ENCODE measurements at regions not wholly inside any gene's neighbourhood (a gene's known extent, or its start where the extent isn't known, plus 50 kb on each side); places are given as distances from the start of the nearest gene placed in this dataset.
"Not testable (repeated sequence)": the region's sequence is repeated elsewhere in the genome, so short reads cannot be mapped to it uniquely, and the experiment has no call there.

DNA sequence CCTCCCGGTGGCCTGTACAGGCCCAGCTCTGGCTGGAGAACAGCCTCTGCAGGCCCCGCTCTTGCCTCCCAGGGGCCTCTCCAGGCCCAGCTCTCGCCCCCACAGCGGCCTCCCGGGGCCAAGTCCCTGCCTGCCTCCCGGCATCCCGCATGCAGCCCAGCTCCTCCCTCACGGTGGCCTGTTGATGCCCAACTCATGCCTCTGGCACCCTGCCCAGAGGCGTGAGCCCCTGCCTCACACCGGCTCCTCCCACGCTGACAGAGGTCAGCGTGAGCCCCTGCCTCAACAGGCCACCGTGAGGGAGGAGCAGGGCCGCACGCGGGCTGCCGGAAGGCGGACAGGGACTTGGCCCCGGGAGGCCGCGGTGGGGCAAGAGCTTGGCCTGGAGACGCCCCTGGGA lies 157.0 kb upstream of the CDK13 start:
- not testable (repeated sequence) for H3K4me3 ChIP-seq (ENCODE audit: low read depth, low read length); H3K27ac ChIP-seq (ENCODE audit: low read depth, low read length); H3K4me1 ChIP-seq (ENCODE audit: control insufficient read depth, insufficient read depth, low read length); H3K36me3 ChIP-seq (ENCODE audit: control insufficient read depth, insufficient read depth, low read length); H3K9ac ChIP-seq (ENCODE audit: low read length); H3K27me3 ChIP-seq (ENCODE audit: control insufficient read depth, insufficient read depth, low read length); H3K9me3 ChIP-seq (ENCODE audit: control insufficient read depth, insufficient read depth, low read depth, low read length)

DNA sequence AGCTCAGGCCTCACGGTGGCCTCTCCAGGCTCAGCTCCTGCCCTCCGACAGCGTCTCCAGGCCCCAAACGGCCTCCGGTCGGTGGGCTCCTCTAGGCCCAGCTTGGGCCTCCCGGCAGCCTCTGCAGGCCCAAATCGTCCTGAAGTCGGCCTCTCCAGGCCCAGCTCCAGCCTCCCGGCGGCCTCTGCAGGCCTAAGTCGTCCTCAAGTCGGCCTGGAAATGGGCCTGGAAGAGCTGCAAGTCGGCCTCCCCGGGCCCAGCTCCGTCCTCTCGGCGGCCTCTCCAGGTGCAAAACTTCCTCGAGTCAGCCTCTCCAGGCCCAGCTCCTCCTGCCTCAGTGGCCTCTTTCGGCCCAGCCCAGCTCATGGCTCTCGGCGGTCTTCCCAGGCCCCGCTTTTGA lies 156.2 kb upstream of the CDK13 start:
- H3K27me3 ChIP-seq (ENCODE audit: control insufficient read depth, insufficient read depth, low read length); H3K27ac ChIP-seq (ENCODE audit: low read depth, low read length); H3K9me3 ChIP-seq (ENCODE audit: control insufficient read depth, insufficient read depth, low read depth, low read length); H3K36me3 ChIP-seq (ENCODE audit: control insufficient read depth, insufficient read depth, low read length); H3K4me3 ChIP-seq (ENCODE audit: low read depth, low read length); H3K4me1 ChIP-seq (ENCODE audit: control insufficient read depth, insufficient read depth, low read length); H3K9ac ChIP-seq (ENCODE audit: low read length): not testable (repeated sequence)

DNA sequence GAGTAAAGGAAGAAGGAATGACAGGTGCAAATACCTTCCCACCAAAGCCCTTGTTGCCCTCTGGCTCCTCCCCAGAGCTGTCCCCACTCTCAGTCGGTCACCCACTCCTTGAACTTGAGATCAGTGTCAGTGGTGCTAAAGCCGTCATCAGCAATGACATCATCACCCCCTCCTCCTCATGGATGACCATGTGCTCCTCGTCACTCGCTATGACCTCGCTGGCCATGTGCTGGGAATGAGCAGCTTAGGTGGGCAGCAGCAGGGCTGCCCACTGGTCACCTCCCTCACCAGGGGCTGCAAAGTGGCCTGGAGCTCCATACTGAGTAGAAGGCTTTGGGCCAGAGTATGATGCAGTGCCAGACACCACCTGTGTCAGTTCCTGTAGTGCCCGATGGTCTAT lies 153.1 kb upstream of the CDK13 start:
- not testable (repeated sequence) for H3K36me3 ChIP-seq (ENCODE audit: control insufficient read depth, insufficient read depth, low read length); H3K9ac ChIP-seq (ENCODE audit: low read length); H3K27ac ChIP-seq (ENCODE audit: low read depth, low read length); H3K9me3 ChIP-seq (ENCODE audit: control insufficient read depth, insufficient read depth, low read depth, low read length); H3K27me3 ChIP-seq (ENCODE audit: control insufficient read depth, insufficient read depth, low read length); H3K4me3 ChIP-seq (ENCODE audit: low read depth, low read length); H3K4me1 ChIP-seq (ENCODE audit: control insufficient read depth, insufficient read depth, low read length)

DNA sequence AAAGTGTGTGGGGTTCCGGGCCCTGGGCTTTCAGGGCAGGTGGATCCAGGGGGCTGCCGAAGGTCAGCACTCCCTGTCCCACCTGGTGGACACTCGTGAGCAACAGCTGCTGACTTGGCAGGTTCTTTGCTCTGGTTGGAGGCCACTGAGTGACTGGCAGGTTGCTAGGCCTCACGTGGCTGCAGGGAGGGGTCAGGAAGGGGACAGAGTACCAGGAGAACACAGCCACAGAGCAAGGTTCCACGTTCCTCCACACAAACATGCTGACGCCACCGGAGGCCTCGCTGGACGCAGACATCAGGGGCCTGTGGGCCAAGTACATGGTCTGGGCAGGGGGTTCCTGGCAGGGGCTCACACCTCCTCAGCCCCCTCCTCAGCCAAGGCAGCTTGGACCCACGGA lies 152.0 kb upstream of the CDK13 start:
- not testable (repeated sequence) for H3K4me3 ChIP-seq (ENCODE audit: low read depth, low read length); H3K9ac ChIP-seq (ENCODE audit: low read length); H3K4me1 ChIP-seq (ENCODE audit: control insufficient read depth, insufficient read depth, low read length); H3K27ac ChIP-seq (ENCODE audit: low read depth, low read length); H3K9me3 ChIP-seq (ENCODE audit: control insufficient read depth, insufficient read depth, low read depth, low read length); H3K36me3 ChIP-seq (ENCODE audit: control insufficient read depth, insufficient read depth, low read length); H3K27me3 ChIP-seq (ENCODE audit: control insufficient read depth, insufficient read depth, low read length)

DNA sequence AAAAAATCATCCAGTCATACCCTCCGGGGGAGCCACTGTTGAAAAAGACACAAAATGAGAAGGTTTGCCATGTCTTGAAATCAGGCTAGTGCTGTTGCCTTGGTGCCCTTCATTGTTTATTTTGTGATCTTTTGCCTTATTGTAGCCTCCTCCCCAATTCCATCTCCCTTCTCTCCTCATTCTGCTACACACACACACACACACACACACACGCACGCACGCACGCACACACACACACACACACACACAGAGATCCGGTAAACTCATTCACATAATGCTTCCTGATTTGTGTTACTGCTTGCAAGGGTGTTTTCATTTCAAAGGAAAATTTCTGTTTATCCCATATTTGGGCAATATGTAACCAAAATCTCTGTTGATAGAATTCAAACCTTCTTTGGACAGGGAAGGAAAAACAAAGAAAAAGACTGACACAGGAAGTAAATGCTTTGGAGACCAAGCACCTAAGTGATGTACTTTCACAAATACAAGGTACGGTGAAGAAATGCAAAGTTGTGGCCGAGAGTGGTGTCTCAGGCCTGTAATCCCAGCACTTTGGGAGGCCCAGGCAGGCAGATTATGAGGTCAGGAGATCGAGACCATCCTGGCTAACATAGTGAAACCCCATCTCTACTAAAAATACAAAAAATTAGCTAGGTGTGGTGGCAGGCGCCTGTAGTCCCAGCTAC lies 141.1 kb upstream of the CDK13 start:
- Histone ChIP-seq H3K9me3 (ENCODE audit: control insufficient read depth, insufficient read depth, low read depth, low read length) (no peaks in the 10 kb centered on the region), H3K36me3 (ENCODE audit: control insufficient read depth, insufficient read depth, low read length) (no peaks in the 10 kb centered on the region), H3K4me3 (ENCODE audit: low read depth, low read length) (no peak overlapping the region), H3K27ac (ENCODE audit: low read depth, low read length) (no peak overlapping the region), H3K9ac (ENCODE audit: low read length) (no peak overlapping the region), H3K4me1 (ENCODE audit: control insufficient read depth, insufficient read depth, low read length) (no peaks in the 10 kb centered on the region; the same call in 1 of the 2 replicates), H3K27me3 (ENCODE audit: control insufficient read depth, insufficient read depth, low read length) (no peaks in the 10 kb centered on the region)

DNA sequence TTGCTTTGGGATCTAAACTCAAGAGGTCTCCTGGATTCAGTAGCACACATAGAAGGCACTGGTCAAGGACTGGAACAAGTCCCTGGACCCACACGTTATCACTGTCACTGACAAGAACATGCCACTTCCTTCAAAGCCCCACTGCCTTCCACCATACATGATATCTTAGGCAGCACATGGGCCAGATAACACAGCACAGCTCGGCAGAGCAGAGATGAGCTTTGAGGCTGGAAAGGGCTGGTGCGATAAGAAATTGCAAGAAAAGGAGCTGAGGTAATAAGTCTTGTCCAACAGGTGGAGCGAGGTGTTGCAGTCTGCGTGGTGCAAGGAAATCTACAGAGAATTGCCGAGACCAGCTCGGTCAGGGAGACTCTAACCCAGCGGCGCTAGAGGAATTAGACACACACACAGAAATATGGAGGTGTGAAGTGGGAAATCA lies 139.8 kb upstream of the CDK13 start:
- no peaks in the 10 kb centered on the region; the same call in 1 of the 2 replicates for H3K4me1 ChIP-seq (ENCODE audit: control insufficient read depth, insufficient read depth, low read length)
- H3K36me3 ChIP-seq (ENCODE audit: control insufficient read depth, insufficient read depth, low read length): no peaks in the 10 kb centered on the region
- H3K27me3 ChIP-seq (ENCODE audit: control insufficient read depth, insufficient read depth, low read length): no peaks in the 10 kb centered on the region
- no peaks in the 10 kb centered on the region for H3K9me3 ChIP-seq (ENCODE audit: control insufficient read depth, insufficient read depth, low read depth, low read length)
- no peak overlapping the region for H3K27ac ChIP-seq (ENCODE audit: low read depth, low read length)
- no peak overlapping the region for H3K9ac ChIP-seq (ENCODE audit: low read length)
- no peak overlapping the region for H3K4me3 ChIP-seq (ENCODE audit: low read depth, low read length)

DNA sequence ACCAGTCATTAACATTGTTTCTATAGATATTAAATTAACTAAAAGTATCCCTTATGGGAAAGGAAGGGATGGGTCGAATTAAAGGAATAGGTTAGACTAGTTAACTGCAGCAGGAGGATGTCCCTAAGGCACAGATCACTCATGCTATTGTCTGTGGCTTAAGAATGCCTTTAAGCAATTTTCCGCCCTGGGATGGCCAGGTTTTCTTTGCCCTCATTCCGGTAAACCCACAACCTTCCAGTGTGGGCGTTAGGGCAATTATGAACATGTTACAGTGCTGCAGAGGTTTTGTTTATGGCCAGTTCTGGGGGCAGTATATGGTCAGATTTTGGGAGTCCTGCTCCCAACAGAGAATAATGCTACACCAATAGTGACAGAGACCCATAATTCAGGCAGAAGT lies 139.3 kb upstream of the CDK13 start:
- Histone ChIP-seq H3K27ac (ENCODE audit: low read depth, low read length) (no peak overlapping the region), H3K9me3 (ENCODE audit: control insufficient read depth, insufficient read depth, low read depth, low read length) (no peaks in the 10 kb centered on the region), H3K36me3 (ENCODE audit: control insufficient read depth, insufficient read depth, low read length) (no peaks in the 10 kb centered on the region), H3K4me3 (ENCODE audit: low read depth, low read length) (no peak overlapping the region), H3K4me1 (ENCODE audit: control insufficient read depth, insufficient read depth, low read length) (no peaks in the 10 kb centered on the region; the same call in 1 of the 2 replicates), H3K9ac (ENCODE audit: low read length) (no peak overlapping the region), H3K27me3 (ENCODE audit: control insufficient read depth, insufficient read depth, low read length) (no peaks in the 10 kb centered on the region)

DNA sequence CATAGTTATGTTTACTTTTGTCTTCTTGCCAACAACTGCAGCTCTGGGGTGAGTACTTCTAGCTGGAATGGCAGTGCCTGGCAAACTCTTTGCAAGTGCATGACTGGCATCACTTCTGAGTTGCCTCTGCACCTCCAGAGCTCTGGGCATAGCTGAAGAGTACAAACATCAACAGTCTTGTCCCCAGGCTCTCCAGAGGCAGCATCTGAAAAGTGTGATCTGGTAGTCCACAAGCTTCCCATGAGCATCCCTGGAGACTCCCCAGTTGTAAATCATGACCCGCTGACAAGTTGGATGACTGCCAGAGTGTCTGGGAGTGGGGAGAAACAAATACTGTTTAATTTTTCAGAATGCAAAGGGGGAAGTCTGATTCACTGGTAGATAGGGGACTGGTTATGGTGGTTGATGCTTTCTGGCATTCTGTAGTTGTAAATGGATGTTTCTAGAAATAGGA lies 138.9 kb upstream of the CDK13 start:
- Histone ChIP-seq H3K36me3 (ENCODE audit: control insufficient read depth, insufficient read depth, low read length) (no peaks in the 10 kb centered on the region), H3K9ac (ENCODE audit: low read length) (no peak overlapping the region), H3K4me1 (ENCODE audit: control insufficient read depth, insufficient read depth, low read length) (no peaks in the 10 kb centered on the region; the same call in 1 of the 2 replicates), H3K4me3 (ENCODE audit: low read depth, low read length) (no peak overlapping the region), H3K27me3 (ENCODE audit: control insufficient read depth, insufficient read depth, low read length) (no peaks in the 10 kb centered on the region), H3K27ac (ENCODE audit: low read depth, low read length) (no peak overlapping the region), H3K9me3 (ENCODE audit: control insufficient read depth, insufficient read depth, low read depth, low read length) (no peaks in the 10 kb centered on the region)

DNA sequence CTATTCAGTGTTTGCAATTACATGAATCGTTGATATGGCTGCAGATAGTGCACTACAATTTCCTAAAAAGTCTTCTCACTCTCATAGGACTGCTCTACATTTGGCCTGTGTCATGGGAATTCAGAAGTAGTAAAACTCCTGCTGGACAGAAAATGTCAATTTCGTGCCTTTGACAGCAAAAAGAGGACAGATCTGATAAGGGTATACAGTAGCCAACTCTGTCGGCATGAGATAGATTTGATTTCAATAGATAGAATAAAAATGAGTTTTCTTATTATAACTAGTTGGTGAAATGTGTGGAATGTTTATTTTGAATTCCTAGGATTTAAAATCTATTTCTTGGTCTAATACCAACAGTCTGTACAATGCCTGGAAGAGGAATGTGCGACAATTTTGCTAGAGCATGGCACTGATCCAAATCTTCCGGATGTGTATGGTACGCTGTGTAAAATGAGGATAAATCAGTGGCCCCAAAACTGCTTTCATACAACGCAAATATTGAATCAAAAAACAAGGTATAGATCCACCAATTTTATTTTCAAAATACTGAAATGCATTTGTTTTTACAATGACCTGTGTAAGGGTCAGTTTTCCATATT lies 133.5 kb upstream of the CDK13 start:
- Histone ChIP-seq H3K27me3 (ENCODE audit: control insufficient read depth, insufficient read depth, low read length) (no peaks in the 10 kb centered on the region), H3K9ac (ENCODE audit: low read length) (no peak overlapping the region), H3K9me3 (ENCODE audit: control insufficient read depth, insufficient read depth, low read depth, low read length) (no peaks in the 10 kb centered on the region), H3K36me3 (ENCODE audit: control insufficient read depth, insufficient read depth, low read length) (no peaks in the 10 kb centered on the region), H3K4me3 (ENCODE audit: low read depth, low read length) (no peak overlapping the region), H3K4me1 (ENCODE audit: control insufficient read depth, insufficient read depth, low read length) (no peaks in the 10 kb centered on the region), H3K27ac (ENCODE audit: low read depth, low read length) (no peak overlapping the region)

DNA sequence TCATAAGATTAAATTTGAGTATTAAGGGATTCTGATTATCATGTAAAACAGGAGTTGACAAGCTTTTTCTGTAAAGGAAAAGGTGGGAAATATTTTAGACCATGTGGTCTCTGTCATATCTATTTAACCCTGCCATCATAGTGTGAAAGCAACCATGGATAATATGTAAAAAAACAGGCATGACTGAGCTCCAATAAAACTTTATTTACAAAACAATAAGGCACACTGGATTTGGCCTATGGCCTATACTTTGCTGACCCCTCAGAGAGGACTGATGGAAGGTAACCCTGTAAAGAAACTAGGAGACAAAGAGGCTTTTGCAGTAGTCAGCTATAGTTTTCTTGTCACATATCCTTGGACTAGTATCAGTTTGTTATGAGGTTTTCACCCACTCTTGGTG lies 130.5 kb upstream of the CDK13 start:
- no peak overlapping the region for H3K4me3 ChIP-seq (ENCODE audit: low read depth, low read length)
- H3K36me3 ChIP-seq (ENCODE audit: control insufficient read depth, insufficient read depth, low read length): no peaks in the 10 kb centered on the region
- H3K4me1 ChIP-seq (ENCODE audit: control insufficient read depth, insufficient read depth, low read length): no peaks in the 10 kb centered on the region
- no peak overlapping the region for H3K9ac ChIP-seq (ENCODE audit: low read length)
- no peaks in the 10 kb centered on the region for H3K27me3 ChIP-seq (ENCODE audit: control insufficient read depth, insufficient read depth, low read length)
- H3K27ac ChIP-seq (ENCODE audit: low read depth, low read length): no peak overlapping the region
- no peaks in the 10 kb centered on the region for H3K9me3 ChIP-seq (ENCODE audit: control insufficient read depth, insufficient read depth, low read depth, low read length)

DNA sequence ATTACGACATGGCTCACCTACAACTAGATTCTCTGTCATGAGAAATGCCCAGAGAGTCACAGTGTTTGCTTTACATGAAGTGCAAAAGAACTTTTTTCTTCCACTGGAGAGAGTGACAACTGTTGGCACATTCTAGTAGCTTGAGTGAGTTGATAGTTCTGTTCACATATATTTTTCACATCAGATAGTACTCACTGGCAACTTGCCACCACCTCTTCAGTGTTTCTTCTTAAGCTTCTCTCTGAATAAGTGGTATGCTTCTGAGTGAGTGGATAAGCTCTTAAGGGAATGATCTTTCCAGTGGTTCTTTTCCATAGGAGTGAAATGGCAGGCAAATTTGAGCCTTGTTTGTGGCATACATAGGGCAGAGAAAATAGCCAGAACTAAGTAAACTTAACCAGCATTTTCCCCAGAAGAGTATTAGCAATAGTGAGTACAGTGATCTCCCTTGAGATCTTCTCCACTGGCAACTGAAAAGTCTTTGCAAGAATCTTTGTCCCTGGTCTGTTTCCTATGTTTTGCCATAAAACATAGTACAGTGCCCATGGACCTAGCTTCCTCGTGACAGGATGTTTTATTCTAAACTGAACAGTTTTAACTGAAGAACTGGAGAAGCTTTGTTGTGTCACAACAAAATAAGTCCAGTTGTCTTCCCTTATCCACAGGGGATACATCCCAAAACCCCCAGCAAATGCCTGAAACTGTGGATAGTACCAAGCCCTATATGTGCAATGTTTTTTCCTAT lies 125.4 kb upstream of the CDK13 start:
- Histone ChIP-seq H3K4me3 (ENCODE audit: low read depth, low read length) (no peak overlapping the region), H3K4me1 (ENCODE audit: control insufficient read depth, insufficient read depth, low read length) (0 out of 2 replicates have a peak, but pooled peaks cover 4% of the 10 kb centered on the region), H3K27ac (ENCODE audit: low read depth, low read length) (no peak overlapping the region), H3K9me3 (ENCODE audit: control insufficient read depth, insufficient read depth, low read depth, low read length) (no peaks in the 10 kb centered on the region), H3K36me3 (ENCODE audit: control insufficient read depth, insufficient read depth, low read length) (no peaks in the 10 kb centered on the region), H3K9ac (ENCODE audit: low read length) (no peak overlapping the region), H3K27me3 (ENCODE audit: control insufficient read depth, insufficient read depth, low read length) (no peaks in the 10 kb centered on the region)
